ENCODE measurements at regions not wholly inside any gene's neighbourhood (a gene's known extent, or its start where the extent isn't known, plus 50 kb on each side); places are given as distances from the start of the nearest gene placed in this dataset.

GRCh38 chr6:54617730-54618129 lies 228.8 kb upstream of the FAM83B start:
- no peaks in the 10 kb centered on the region for H3K27me3 ChIP-seq (ENCODE audit: insufficient read depth)
- no peak for DNase-seq (ENCODE audit: low spot score)
- H2AFZ ChIP-seq: no peak overlapping the region
- no peaks in the 10 kb centered on the region for H3F3A ChIP-seq (replicated peaks; ENCODE audit: low read depth)
- no peaks in the 10 kb centered on the region for H3K9me3 Mint-ChIP-seq
- H3K27ac ChIP-seq (ENCODE audit: low read depth): no peak overlapping the region
- H3K4me1 Mint-ChIP-seq: peaks cover 4% of the 10 kb centered on the region; the same call in 2 of the 3 replicates
- no peak for ATAC-seq
- H3K4me3 Mint-ChIP-seq: no peak overlapping the region
- no peaks in the 10 kb centered on the region for H3K9me2 ChIP-seq (ENCODE audit: insufficient read depth)
- H3K4me2 ChIP-seq: no peak overlapping the region
- H3K4me1 ChIP-seq (ENCODE audit: insufficient read depth): no peaks in the 10 kb centered on the region
- no peaks in the 10 kb centered on the region for H3K36me3 ChIP-seq (ENCODE audit: insufficient read depth)
- TF ChIP-seq ZNF331 (CRISPR knock-in tag; IDR thresholded peaks at IDR 0.05; ENCODE audit: low read depth): no peak
- no peak for TF ChIP-seq REST (IDR thresholded peaks at IDR 0.05; ENCODE audit: unreplicated experiment)
- no peak for TF ChIP-seq EZH2 (IDR thresholded peaks at IDR 0.05; ENCODE audit: low read depth, unreplicated experiment)
- TF ChIP-seq CTCF (conservative IDR thresholded peaks at IDR 0.05; ENCODE audit: low read depth in 2 of 2): no peak
- TF ChIP-seq POLR2AphosphoS5 (IDR thresholded peaks at IDR 0.05; ENCODE audit: low read depth): no peak
- no peak for TF ChIP-seq JUNB (IDR thresholded peaks at IDR 0.05; ENCODE audit: unreplicated experiment)
- TF ChIP-seq NANOG (IDR thresholded peaks at IDR 0.05; ENCODE audit: borderline replicate concordance): no peak
- TF ChIP-seq ETS1 (IDR thresholded peaks at IDR 0.05): no peak
- TF ChIP-seq ZNF462 (CRISPR knock-in tag; IDR thresholded peaks at IDR 0.05): no peak
- no peak for TF ChIP-seq ZNF114 (CRISPR knock-in tag; IDR thresholded peaks at IDR 0.05)
- no peak for TF ChIP-seq CREB1 (CRISPR knock-in tag; IDR thresholded peaks at IDR 0.05; ENCODE audit: low read depth)
- TF ChIP-seq EZH2phosphoT487 (IDR thresholded peaks at IDR 0.05; ENCODE audit: unreplicated experiment): no peak
- TF ChIP-seq STAT1 (IDR thresholded peaks at IDR 0.05; ENCODE audit: unreplicated experiment): no peak
- no peaks in the 10 kb centered on the region for H4K20me1 ChIP-seq (replicated peaks; ENCODE audit: insufficient read depth)
- H3K4me3 ChIP-seq: no peak overlapping the region
- no peaks in the 10 kb centered on the region for H3K79me2 ChIP-seq (replicated peaks; ENCODE audit: insufficient read depth)
- H3K27ac Mint-ChIP-seq: no peak overlapping the region
- H3K27me3 Mint-ChIP-seq (ENCODE audit: insufficient read depth, low read depth, poor library complexity): peaks cover 3% of the 10 kb centered on the region
- H3K36me3 Mint-ChIP-seq (ENCODE audit: low read depth): no peaks in the 10 kb centered on the region
